IMR-90 (cell line): ENCODE measurements at regions not wholly inside any gene's neighbourhood (a gene's known extent, or its start where the extent isn't known, plus 50 kb on each side); places are given as distances from the start of the nearest gene placed in this dataset.

ENCODE experiments used
- ATAC-seq: fragments of 200-7000 bp; cut with Tn5 transposase; 2 replicates; pipeline ENCODE4 v1.9.1; 2020; ENCODE audit warnings: low read depth, mild to moderate bottlenecking, moderate library complexity
- BruUV-seq: library from RNA; stranded (reverse); fragments of 400-500 nt; replicated peaks from 2 replicates; lab custom pipeline; 2021; lab: Mats Ljungman, UMichigan
- CTCF ChIA-PET: fragments of 300-600 bp; formaldehyde crosslinking; extraction: SDS; loops from one replicate; lab custom pipeline; 2021; ENCODE audit warnings: antibody characterized with exemption; lab: Yijun Ruan, JAX
- POLR2A ChIA-PET: fragments of 300-600 bp; sonication (Branson Sonifier 250); formaldehyde crosslinking; loops from one replicate; lab custom pipeline; 2022; ENCODE audit warnings: antibody characterized with exemption; ENCODE audit not compliant: unreplicated experiment; lab: Charles Lee
- DNase-seq: peaks from one replicate; pipeline ENCODE4 v3.0.0; 2013
- H2AFZ ChIP-seq: replicated peaks from 2 replicates; pipeline ENCODE3; 2013; ENCODE audit warnings: low read length, mild to moderate bottlenecking; ENCODE audit not compliant: poor library complexity
- H2AK5ac ChIP-seq: 2 replicates; pipeline ENCODE4 v1.6.1; 2013; ENCODE audit warnings: low read depth, low read length, inconsistent platforms
- H2AK9ac ChIP-seq: replicated peaks from 2 replicates; pipeline ENCODE3; 2013; ENCODE audit warnings: mild to moderate bottlenecking, low read depth, low read length, moderate library complexity; ENCODE audit not compliant: poor library complexity
- H2BK120ac ChIP-seq: 2 replicates; pipeline ENCODE4 v1.6.1; 2013; ENCODE audit warnings: low read depth, low read length, inconsistent platforms
- H2BK15ac ChIP-seq: 3 replicates; pipeline ENCODE4 v1.6.1; 2013; ENCODE audit warnings: low read depth, low read length, inconsistent platforms
- H2BK20ac ChIP-seq: 2 replicates; pipeline ENCODE4 v1.6.1; 2013; ENCODE audit warnings: low read depth, mild to moderate bottlenecking, inconsistent platforms, low read length, moderate library complexity
- H2BK5ac ChIP-seq: 2 replicates; pipeline ENCODE4 v1.6.1; 2013; ENCODE audit warnings: mild to moderate bottlenecking, low read depth, low read length, inconsistent platforms; ENCODE audit not compliant: poor library complexity, severe bottlenecking
- H3K14ac ChIP-seq: replicated peaks from 2 replicates; pipeline ENCODE4 v1.6.1; 2013; ENCODE audit warnings: low read depth, low read length, inconsistent platforms
- H3K18ac ChIP-seq: 2 replicates; pipeline ENCODE4 v1.6.1; 2013; ENCODE audit warnings: low read depth, low read length, control low read depth
- H3K23ac ChIP-seq: 2 replicates; pipeline ENCODE4 v1.6.1; 2013; ENCODE audit warnings: low read depth, low read length, inconsistent platforms
- H3K27ac ChIP-seq: 2 replicates; pipeline ENCODE4 v1.5.1; 2013; ENCODE audit warnings: mild to moderate bottlenecking, control low read depth, low read length; ENCODE audit not compliant: insufficient read depth
- H3K27me3 ChIP-seq: 2 replicates; pipeline ENCODE4 v1.6.1; 2013; ENCODE audit warnings: low read length; ENCODE audit not compliant: control insufficient read depth, insufficient read depth
- H3K36me3 ChIP-seq: 2 replicates; pipeline ENCODE4 v1.6.1; 2013; ENCODE audit warnings: low read length, mixed read lengths; ENCODE audit not compliant: control insufficient read depth, insufficient read depth
- H3K4ac ChIP-seq: 2 replicates; pipeline ENCODE4 v1.6.1; 2013; ENCODE audit warnings: low read depth, low read length, inconsistent platforms
- H3K4me1 ChIP-seq: 2 replicates; pipeline ENCODE4 v1.6.1; 2013; ENCODE audit warnings: low read length, mixed read lengths; ENCODE audit not compliant: control insufficient read depth, insufficient read depth
- H3K4me2 ChIP-seq: 2 replicates; pipeline ENCODE4 v1.6.1; 2013; ENCODE audit warnings: low read depth, mild to moderate bottlenecking, control low read depth, low read length, moderate library complexity
- H3K4me3 ChIP-seq: 2 replicates; pipeline ENCODE4 v1.5.1; 2013; ENCODE audit warnings: low read depth, mild to moderate bottlenecking, control low read depth, low read length, moderate library complexity; ENCODE audit not compliant: insufficient read depth
- H3K56ac ChIP-seq: 2 replicates; pipeline ENCODE4 v1.6.1; 2013; ENCODE audit warnings: low read length, inconsistent platforms; ENCODE audit not compliant: insufficient read depth; ENCODE audit errors: extremely low read depth
- H3K79me1 ChIP-seq, 2 experiments: 2 replicates each; pipeline ENCODE4 v1.6.1; 2013; ENCODE audit warnings: low read length in 2 of 2, inconsistent platforms in 1 of 2, low read depth in 1 of 2
- H3K9ac ChIP-seq: 2 replicates; pipeline ENCODE4 v1.6.1; 2013; ENCODE audit warnings: low read depth, low read length, control low read depth
- H3K9me1 ChIP-seq: 2 replicates; pipeline ENCODE4 v1.6.1; 2013; ENCODE audit warnings: low read length, inconsistent platforms; ENCODE audit not compliant: insufficient read depth
- H3K9me3 ChIP-seq: 2 replicates; pipeline ENCODE4 v1.6.1; 2013; ENCODE audit warnings: low read length; ENCODE audit not compliant: control insufficient read depth, insufficient read depth
- H4K20me1 ChIP-seq: 2 replicates; pipeline ENCODE4 v1.6.1; 2013; ENCODE audit warnings: low read length, inconsistent platforms; ENCODE audit not compliant: insufficient read depth
- H4K5ac ChIP-seq: 2 replicates; pipeline ENCODE4 v1.6.1; 2013; ENCODE audit warnings: mild to moderate bottlenecking, low read depth, low read length, control low read depth
- H4K8ac ChIP-seq, 2 experiments: 2 replicates each; pipeline ENCODE4 v1.6.1; 2013; ENCODE audit warnings: low read depth in 2 of 2, low read length in 2 of 2, control low read depth in 1 of 2, inconsistent platforms in 1 of 2
- H4K91ac ChIP-seq: 2 replicates; pipeline ENCODE4 v1.6.1; 2013; ENCODE audit warnings: low read depth, low read length, inconsistent platforms; ENCODE audit not compliant: insufficient read depth
- BHLHE40 ChIP-seq: fragments of 150-350 bp; IDR thresholded peaks from 2 replicates; pipeline ENCODE4 v1.6.1; 2016; ENCODE audit warnings: mild to moderate bottlenecking, low read depth, low read length
- CEBPB ChIP-seq: IDR thresholded peaks from 2 replicates; pipeline ENCODE4 v1.6.1; 2012; ENCODE audit warnings: low read depth, low read length, improper control_type of control experiment
- CHD1 ChIP-seq: IDR thresholded peaks from 2 replicates; pipeline ENCODE4 v1.6.1; 2012; ENCODE audit warnings: low read depth, low read length, improper control_type of control experiment
- CTCF ChIP-seq: conservative IDR thresholded peaks from 2 replicates; pipeline ENCODE4 v1.5.1; 2012; ENCODE audit warnings: mild to moderate bottlenecking, low read depth, low read length, improper control_type of control experiment
- ELK1 ChIP-seq: fragments of 150-350 bp; IDR thresholded peaks from 2 replicates; pipeline ENCODE4 v1.6.1; 2016; ENCODE audit warnings: low read depth, mild to moderate bottlenecking, low read length, moderate library complexity, borderline replicate concordance
- FOS ChIP-seq: fragments of 150-350 bp; IDR thresholded peaks from 2 replicates; pipeline ENCODE4 v1.6.1; 2016; ENCODE audit warnings: low read depth, low read length
- MAFK ChIP-seq: IDR thresholded peaks from 2 replicates; pipeline ENCODE4 v1.6.1; 2012; ENCODE audit warnings: low read depth, low read length, improper control_type of control experiment
- MAZ ChIP-seq: IDR thresholded peaks from 2 replicates; pipeline ENCODE4 v1.6.1; 2012; ENCODE audit warnings: low read depth, mild to moderate bottlenecking, low read length, improper control_type of control experiment, moderate library complexity, borderline replicate concordance
- MXI1 ChIP-seq: IDR thresholded peaks from 2 replicates; pipeline ENCODE4 v1.6.1; 2012; ENCODE audit warnings: low read depth, mild to moderate bottlenecking, low read length, moderate library complexity, borderline replicate concordance
- NFE2L2 ChIP-seq: fragments of 150-350 bp; IDR thresholded peaks from 2 replicates; pipeline ENCODE4 v1.6.1; 2016; ENCODE audit warnings: low read depth, mild to moderate bottlenecking, low read length
- POLR2A ChIP-seq: IDR thresholded peaks from 2 replicates; pipeline ENCODE4 v1.6.1; 2012; ENCODE audit warnings: mild to moderate bottlenecking, low read depth, low read length
- RAD21 ChIP-seq: IDR thresholded peaks from 2 replicates; pipeline ENCODE4 v1.6.1; 2012; ENCODE audit warnings: low read length, improper control_type of control experiment
- RCOR1 ChIP-seq: IDR thresholded peaks from 2 replicates; pipeline ENCODE4 v1.6.1; 2012; ENCODE audit warnings: mild to moderate bottlenecking, low read length, improper control_type of control experiment; ENCODE audit not compliant: insufficient replicate concordance
- RFX5 ChIP-seq: IDR thresholded peaks from 2 replicates; pipeline ENCODE4 v1.8.0; 2012; ENCODE audit warnings: low read depth, mild to moderate bottlenecking, low read length, moderate library complexity
- SMC3 ChIP-seq: fragments of 150-350 bp; IDR thresholded peaks from 2 replicates; pipeline ENCODE4 v1.6.1; 2016; ENCODE audit warnings: low read depth, mild to moderate bottlenecking, antibody characterized with exemption, low read length, moderate library complexity
- USF2 ChIP-seq: fragments of 150-350 bp; IDR thresholded peaks from 2 replicates; pipeline ENCODE4 v1.6.1; 2017; ENCODE audit warnings: mild to moderate bottlenecking, antibody characterized with exemption, low read length, low read depth
- WGBS, 2 experiments: methylation state at CpG; one replicate each; pipeline versions ENCODE4 v1.1.5 to v1.1.7; 2013; ENCODE audit warnings: missing lambda C conversion rate in 2 of 2; ENCODE audit not compliant: insufficient read length in 1 of 2; ENCODE audit errors: extremely low coverage in 2 of 2; 5-methylcytosine and 5-hydroxymethylcytosine counted together
- dilution Hi-C: fragments of 300-500 bp; cut with HindIII; formaldehyde crosslinking; loops from one replicate; pipeline ENCODE4 v1.14.3; 2018; ENCODE audit warnings: low sequenced_read_pairs; ENCODE audit not compliant: unreplicated experiment
- in situ Hi-C: fragments of 300-500 bp; cut with MboI; formaldehyde crosslinking; loops from 3 replicates; pipeline ENCODE4 v1.14.3; 2019; ENCODE audit warnings: low sequenced_read_pairs, inconsistent platforms, mixed read lengths
- intact Hi-C: fragments of 100-400 bp; cut with micrococcal nuclease; formaldehyde crosslinking; loops from 2 replicates; pipeline ENCODE4 v1.10.0; 2022

- WGBS, 2 experiments: 60% methylated on average over 1 of the region's 3 CpGs; no CpG with 5 or more reads in 1 of the 2 experiments
- no peak overlapping the region for H4K5ac ChIP-seq
- no peak for DNase-seq
- H3K9me1 ChIP-seq: no peaks in the 10 kb centered on the region
- no peak overlapping the region for H2BK15ac ChIP-seq
- H2AK5ac ChIP-seq: no peak overlapping the region
- no peak overlapping the region for H3K4ac ChIP-seq
- H3K4me2 ChIP-seq: no peak overlapping the region
- no peaks in the 10 kb centered on the region for H3K9me3 ChIP-seq
- H3K18ac ChIP-seq: no peak overlapping the region
- H2AK9ac ChIP-seq: no peak overlapping the region
- BruUV-seq: no TSS peak
- no peak overlapping the region for H3K27ac ChIP-seq
- H3K36me3 ChIP-seq: no peaks in the 10 kb centered on the region
- no peak overlapping the region for H2BK5ac ChIP-seq
- H4K20me1 ChIP-seq: no peaks in the 10 kb centered on the region
- TF ChIP-seq RCOR1 (no peak), MAZ (no peak), CHD1 (no peak), MXI1 (no peak), SMC3 (no peak), MAFK (no peak), BHLHE40 (no peak), FOS (no peak), POLR2A (no peak), USF2 (no peak), NFE2L2 (no peak), RFX5 (no peak), RAD21 (no peak), ELK1 (no peak), CTCF (no peak), CEBPB (no peak)
- intact Hi-C loops (no loop called here), in situ Hi-C loops (no loop called here), dilution Hi-C loops (no loop called here)
- no peak overlapping the region for H2BK120ac ChIP-seq
- H3K27me3 ChIP-seq: no peaks in the 10 kb centered on the region
- no peak for ATAC-seq
- CTCF ChIA-PET: no interaction called here
- H3K4me1 ChIP-seq: no peaks in the 10 kb centered on the region
- H4K91ac ChIP-seq: no peak overlapping the region
- no peak overlapping the region for H2AFZ ChIP-seq
- H4K8ac ChIP-seq: no peak overlapping the region
- H3K56ac ChIP-seq: no peak overlapping the region
- no peak overlapping the region for H2BK20ac ChIP-seq
- POLR2A ChIA-PET: no interaction called here
- H3K4me3 ChIP-seq: no peak overlapping the region
- no peaks in the 10 kb centered on the region for H3K79me1 ChIP-seq
- no peak overlapping the region for H3K9ac ChIP-seq
- no peak overlapping the region for H3K14ac ChIP-seq
- no peak overlapping the region for H3K23ac ChIP-seq
Measured at GRCh38 chr3:104537323-104537722, 829.4 kb upstream of the ALCAM start.
